ENCODE measurements at regions not wholly inside any gene's neighbourhood (a gene's known extent, or its start where the extent isn't known, plus 50 kb on each side); places are given as distances from the start of the nearest gene placed in this dataset.

- Histone ChIP-seq H3K36me3 (no peaks in the 10 kb centered on the region), H3K4me1 (peaks cover 0 to 39% (median 0%) of the 10 kb centered on the region in 12 donors), H3K9me3 (no peaks in the 10 kb centered on the region), H3K27me3 (peaks cover 0 to 17% (median 0%) of the 10 kb centered on the region in 9 donors), H3K4me3 (no peak overlapping the region), H3K27ac (no peak overlapping the region)
- no peak for DNase-seq
- WGBS, 4 donors, result 38 to 59% (median 43%) methylated on average over 6 of the region's 6 CpGs
- ATAC-seq, result no peak
- no peak for TF ChIP-seq CTCF (IDR thresholded peaks at IDR 0.05)
- no peak for TF ChIP-seq POLR2A (IDR thresholded peaks at IDR 0.05)
- intact Hi-C loops (cut with DNase I), result no loop called here
Measured at GRCh38 chr21:35510957-35511695, 462.0 kb upstream of the RUNX1 start.

GRCh38 chr21:35510294-35510693 lies 461.2 kb upstream of the RUNX1 start:
- DNase-seq (no peak), ATAC-seq (no peak)
- Histone ChIP-seq H3K36me3 (no peaks in the 10 kb centered on the region), H3K27ac (no peak overlapping the region), H3K27me3 (peaks cover 0 to 23% (median 0%) of the 10 kb centered on the region in 9 donors), H3K4me1 (peaks cover 0 to 43% (median 0%) of the 10 kb centered on the region in 12 donors), H3K9me3 (no peaks in the 10 kb centered on the region), H3K4me3 (no peak overlapping the region)
- intact Hi-C loops (cut with DNase I), result no loop called here
- TF ChIP-seq POLR2A (IDR thresholded peaks at IDR 0.05) (no peak), CTCF (IDR thresholded peaks at IDR 0.05) (no peak)
- 73 to 85% (median 82%) methylated on average over 2 of the region's 2 CpGs for WGBS, 4 donors

GRCh38 chr21:35509001-35509704 lies 460.1 kb upstream of the RUNX1 start:
- H3K27ac ChIP-seq, result peak overlapping the region in 3 of 12 donors; percentile 20 to 90 (median 48)
- intact Hi-C loops (cut with DNase I), result loop anchor here in 3 of 10 donors (2.0 to 10.0 kb wide), 3 partner anchors 614 to 762 kb away; no protein-coding TSS in a partner anchor
- DNase-seq, result peak in 3 of 5 donors; percentile 16 to 30 (median 26)
- no peak for TF ChIP-seq CTCF (IDR thresholded peaks at IDR 0.05)
- no peak for TF ChIP-seq POLR2A (IDR thresholded peaks at IDR 0.05)
- H3K27me3 ChIP-seq, result peaks cover 0 to 24% (median 0%) of the 10 kb centered on the region in 9 donors
- WGBS, 4 donors, result 72 to 77% (median 73%) methylated on average over 5 of the region's 5 CpGs
- ATAC-seq, result peak in 2 of 4 donors; percentile 60 to 68
- H3K4me3 ChIP-seq, result no peak overlapping the region
- H3K4me1 ChIP-seq, result peaks cover 0 to 54% (median 0%) of the 10 kb centered on the region in 12 donors
- H3K9me3 ChIP-seq, result no peaks in the 10 kb centered on the region
- H3K36me3 ChIP-seq, result no peaks in the 10 kb centered on the region

Measured in heart left ventricle (tissue), 16 donors.